ENCODE measurements at regions not wholly inside any gene's neighbourhood (a gene's known extent, or its start where the extent isn't known, plus 50 kb on each side); places are given as distances from the start of the nearest gene placed in this dataset.

GRCh38 chr6:96394727-96395126 is 126.9 kb upstream of the UFL1 start:
- DNase-seq (ENCODE audit: low read depth, low spot score) (no peak), FAIRE-seq (no peak)
- no peak overlapping the region for H3K4me2 ChIP-seq (ENCODE audit: insufficient read depth, low read length)
- no peaks in the 10 kb centered on the region for H4K20me1 ChIP-seq (replicated peaks; ENCODE audit: control insufficient read depth, extremely low read depth, insufficient read depth, low read length)
- H2AFZ ChIP-seq (ENCODE audit: low read depth, low read length) = no peak overlapping the region
- no peaks in the 10 kb centered on the region for H3K9me1 ChIP-seq (replicated peaks; ENCODE audit: control insufficient read depth, extremely low read depth, insufficient read depth, low read length)
- no peaks in the 10 kb centered on the region for H3K36me3 ChIP-seq (ENCODE audit: control insufficient read depth in 2 of 2, extremely low read depth in 1 of 2, insufficient read depth in 2 of 2, low read length in 2 of 2)
- H3K27me3 ChIP-seq (ENCODE audit: control insufficient read depth in 2 of 2, insufficient read depth in 2 of 2, low read length in 2 of 2) = no peaks in the 10 kb centered on the region
- BruUV-seq (replicated peaks) = no TSS peak
- no peak overlapping the region for H3K9ac ChIP-seq (replicated peaks; ENCODE audit: extremely low read depth, insufficient read depth, low read length)
- no peaks in the 10 kb centered on the region for H3K4me1 ChIP-seq (ENCODE audit: control insufficient read depth, extremely low read depth, insufficient read depth, low read length)
- CTCF ChIA-PET = no interaction called here
- POLR2A ChIA-PET = no interaction called here
- H3K9me3 ChIP-seq (replicated peaks; ENCODE audit: control insufficient read depth, insufficient read depth, low read length) = no peaks in the 10 kb centered on the region
- no peak overlapping the region for H3K27ac ChIP-seq (ENCODE audit: insufficient read depth, low read depth, low read length)
- no peak overlapping the region for H3K4me3 ChIP-seq (replicated peaks in 1 of 3; ENCODE audit: insufficient read depth in 1 of 3, low read depth in 1 of 3, low read length in 3 of 3)
- no peaks in the 10 kb centered on the region for H3K79me2 ChIP-seq (ENCODE audit: control insufficient read depth, insufficient read depth, low read length)
- dilution Hi-C loops (cut with MboI; ENCODE audit: extremely low pct_ligation_motif_present, low sequenced_read_pairs) (no loop called here), intact Hi-C loops (cut with micrococcal nuclease) (no loop called here)
- TF ChIP-seq POLR2A (IDR thresholded peaks at IDR 0.05; ENCODE audit: low read depth, low read length) = no peak

DNA sequence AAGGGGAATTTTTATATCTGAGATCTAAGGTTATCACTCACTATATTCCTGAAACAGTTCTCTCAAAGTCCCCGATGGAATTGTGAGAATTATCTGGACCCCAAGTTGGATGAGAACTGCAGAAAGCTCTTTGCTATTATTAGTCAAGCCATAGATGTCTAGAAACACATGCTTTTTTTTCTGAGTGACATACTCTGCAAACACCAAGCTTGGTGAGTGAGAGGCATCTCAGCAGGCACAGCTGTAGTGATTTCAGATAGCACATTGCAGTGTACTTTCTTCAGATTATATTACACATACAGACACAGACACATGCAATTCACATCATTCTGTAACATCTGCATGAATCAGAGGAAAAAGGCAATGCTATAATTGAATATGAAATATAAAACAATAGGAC is 111.1 kb upstream of the UFL1 start:
- TF ChIP-seq MYC (IDR thresholded peaks at IDR 0.05; ENCODE audit: low read depth, low read length) (no peak), EZH2 (IDR thresholded peaks at IDR 0.05; ENCODE audit: borderline replicate concordance, low read depth, low read length, severe bottlenecking) (no peak), JUN (IDR thresholded peaks at IDR 0.05; ENCODE audit: borderline replicate concordance, insufficient read depth, insufficient read length, low read depth) (no peak), POLR2A (IDR thresholded peaks at IDR 0.05; ENCODE audit: low read depth, low read length) (no peak), POLR2AphosphoS5 (IDR thresholded peaks at IDR 0.05; ENCODE audit: insufficient read depth, low read depth, low read length) (no peak), CTCF (IDR thresholded peaks at IDR 0.05; ENCODE audit: extremely low read depth in 1 of 2, insufficient read depth in 1 of 2, low read depth in 1 of 2, low read length in 2 of 2) (no peak), FOS (IDR thresholded peaks at IDR 0.05; ENCODE audit: borderline replicate concordance, insufficient read depth, low read length) (no peak)
- TF ChIP-seq, protein P1, sequence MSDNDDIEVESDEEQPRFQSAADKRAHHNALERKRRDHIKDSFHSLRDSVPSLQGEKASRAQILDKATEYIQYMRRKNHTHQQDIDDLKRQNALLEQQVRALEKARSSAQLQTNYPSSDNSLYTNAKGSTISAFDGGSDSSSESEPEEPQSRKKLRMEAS (IDR thresholded peaks at IDR 0.05; ENCODE audit: insufficient read depth, insufficient read length) = no peak
- no peaks in the 10 kb centered on the region for H3K4me1 ChIP-seq (ENCODE audit: control insufficient read depth, extremely low read depth, insufficient read depth, low read length)
- H4K20me1 ChIP-seq (replicated peaks; ENCODE audit: control insufficient read depth, extremely low read depth, insufficient read depth, low read length) = no peaks in the 10 kb centered on the region
- no peaks in the 10 kb centered on the region for H3K9me1 ChIP-seq (replicated peaks; ENCODE audit: control insufficient read depth, extremely low read depth, insufficient read depth, low read length)
- H3K9ac ChIP-seq (replicated peaks; ENCODE audit: extremely low read depth, insufficient read depth, low read length) = no peak overlapping the region
- dilution Hi-C loops (cut with MboI; ENCODE audit: extremely low pct_ligation_motif_present, low sequenced_read_pairs) = no loop called here
- no TSS peak for BruUV-seq (replicated peaks)
- H3K27ac ChIP-seq (ENCODE audit: insufficient read depth, low read depth, low read length) = no peak overlapping the region
- CTCF ChIA-PET = no interaction called here
- H2AFZ ChIP-seq (ENCODE audit: low read depth, low read length) = no peak overlapping the region
- no peak for DNase-seq (ENCODE audit: low read depth, low spot score)
- H3K4me2 ChIP-seq (ENCODE audit: insufficient read depth, low read length) = no peak overlapping the region
- H3K9me3 ChIP-seq (replicated peaks; ENCODE audit: control insufficient read depth, insufficient read depth, low read length) = peaks cover 4% of the 10 kb centered on the region
- no peak overlapping the region for H3K4me3 ChIP-seq (replicated peaks in 1 of 3; ENCODE audit: insufficient read depth in 1 of 3, low read depth in 1 of 3, low read length in 3 of 3)
- intact Hi-C loops (cut with micrococcal nuclease) = no loop called here
- FAIRE-seq = no peak
- H3K79me2 ChIP-seq (ENCODE audit: control insufficient read depth, insufficient read depth, low read length) = no peaks in the 10 kb centered on the region
- POLR2A ChIA-PET = no interaction called here
- no peaks in the 10 kb centered on the region for H3K27me3 ChIP-seq (ENCODE audit: control insufficient read depth in 2 of 2, insufficient read depth in 2 of 2, low read length in 2 of 2)
- no peaks in the 10 kb centered on the region for H3K36me3 ChIP-seq (ENCODE audit: control insufficient read depth in 2 of 2, extremely low read depth in 1 of 2, insufficient read depth in 2 of 2, low read length in 2 of 2)
